ENCODE measurements at regions not wholly inside any gene's neighbourhood (a gene's known extent, or its start where the extent isn't known, plus 50 kb on each side); places are given as distances from the start of the nearest gene placed in this dataset.

GRCh38 chr11:105241136-105241535 lies 101.6 kb upstream of the CARD18 start:
- Histone ChIP-seq H4K20me1 (ENCODE audit: control insufficient read depth, insufficient read depth) (no peaks in the 10 kb centered on the region; the same call in 1 of the 2 replicates), H3K9me3 (replicated peaks; ENCODE audit: control insufficient read depth, insufficient read depth, low read length) (no peaks in the 10 kb centered on the region), H3K36me3 (ENCODE audit: control insufficient read depth in 2 of 2, insufficient read depth in 2 of 2, low read length in 1 of 2) (no peaks in the 10 kb centered on the region), H3K4me1 (ENCODE audit: control insufficient read depth, insufficient read depth, low read length) (no peaks in the 10 kb centered on the region), H3K79me2 (ENCODE audit: control insufficient read depth, insufficient read depth, low read length) (no peaks in the 10 kb centered on the region), H3K4me3 (no peak overlapping the region), H3K4me2 (ENCODE audit: control insufficient read depth, insufficient read depth) (no peak overlapping the region), H3K9ac (ENCODE audit: control insufficient read depth, insufficient read depth, low read length) (no peak overlapping the region), H2AFZ (ENCODE audit: control insufficient read depth, low read depth, low read length) (no peak overlapping the region), H3K27ac (ENCODE audit: control insufficient read depth, insufficient read depth) (no peak overlapping the region), H3K27me3 (replicated peaks in 1 of 2; ENCODE audit: control insufficient read depth in 2 of 2, insufficient read depth in 2 of 2, low read length in 1 of 2) (no peaks in the 10 kb centered on the region)
- ChIA-PET POLR2A (no interaction called here), RAD21 (ENCODE audit: unreplicated experiment) (no interaction called here), SMC1A (ENCODE audit: uncharacterized antibody, unreplicated experiment) (no interaction called here), CTCF (no interaction called here)
- in situ Hi-C loops (cut with MboI), result no loop called here
- BruUV-seq (replicated peaks), result no TSS peak
- ATAC-seq, result no peak
- intact Hi-C loops (cut with micrococcal nuclease; ENCODE audit: unreplicated experiment), result no loop called here
- no peak for DNase-seq (ENCODE audit: low read depth, low spot score)
- no peak for FAIRE-seq
- no peak for TF ChIP-seq MXI1 (IDR thresholded peaks at IDR 0.05; ENCODE audit: low read depth, low read length)
- TF ChIP-seq BACH1 (IDR thresholded peaks at IDR 0.05; ENCODE audit: borderline replicate concordance), result no peak
- no peak for TF ChIP-seq E4F1 (IDR thresholded peaks at IDR 0.05; ENCODE audit: borderline replicate concordance, partially characterized antibody)
- TF ChIP-seq PML (IDR thresholded peaks at IDR 0.05; ENCODE audit: low read length), result no peak
- TF ChIP-seq CREB1 (IDR thresholded peaks at IDR 0.05; ENCODE audit: low read depth), result no peak
- no peak for TF ChIP-seq HCFC1 (IDR thresholded peaks at IDR 0.05; ENCODE audit: low read length)
- TF ChIP-seq SIN3A (IDR thresholded peaks at IDR 0.05; ENCODE audit: low read depth, low read length), result no peak
- TF ChIP-seq ZBTB4 (CRISPR knock-in tag; IDR thresholded peaks at IDR 0.05), result no peak
- TF ChIP-seq ESRRA (IDR thresholded peaks at IDR 0.05; ENCODE audit: low read length), result no peak
- no peak for TF ChIP-seq STAT3 (IDR thresholded peaks at IDR 0.05; ENCODE audit: low read depth, low read length)
- no peak for TF ChIP-seq ZNF592 (IDR thresholded peaks at IDR 0.05)
- no peak for TF ChIP-seq BMI1 (IDR thresholded peaks at IDR 0.05; ENCODE audit: borderline replicate concordance)
- 0% methylated on average over 1 of the region's 1 CpG for WGBS (ENCODE audit: insufficient coverage, insufficient replicate concordance, low lambda C conversion rate, missing lambda C conversion rate)

Data from GM12878 (cell line).